OCI-LY1 (cell line): ENCODE measurements at regions not wholly inside any gene's neighbourhood (a gene's known extent, or its start where the extent isn't known, plus 50 kb on each side); places are given as distances from the start of the nearest gene placed in this dataset.

Experiments
- EZH2 ChIP-seq: fragments of 200-600 bp; sonication (generic), shearing (Covaris generic); IDR thresholded peaks from 2 replicates; pipeline ENCODE4 v1.8.0; 2017; ENCODE audit warnings: borderline replicate concordance, mixed run types, mild to moderate bottlenecking, antibody characterized with exemption, low read length, moderate library complexity, mixed read lengths
- TF ChIP-seq, protein P1 (sequence below): fragments of 200-600 bp; sonication (generic), shearing (Covaris generic); IDR thresholded peaks from 2 replicates; pipeline ENCODE4 v1.5.1; 2017; ENCODE audit warnings: mild to moderate bottlenecking, antibody characterized with exemption, low read length, moderate library complexity, mixed read lengths

DNA sequence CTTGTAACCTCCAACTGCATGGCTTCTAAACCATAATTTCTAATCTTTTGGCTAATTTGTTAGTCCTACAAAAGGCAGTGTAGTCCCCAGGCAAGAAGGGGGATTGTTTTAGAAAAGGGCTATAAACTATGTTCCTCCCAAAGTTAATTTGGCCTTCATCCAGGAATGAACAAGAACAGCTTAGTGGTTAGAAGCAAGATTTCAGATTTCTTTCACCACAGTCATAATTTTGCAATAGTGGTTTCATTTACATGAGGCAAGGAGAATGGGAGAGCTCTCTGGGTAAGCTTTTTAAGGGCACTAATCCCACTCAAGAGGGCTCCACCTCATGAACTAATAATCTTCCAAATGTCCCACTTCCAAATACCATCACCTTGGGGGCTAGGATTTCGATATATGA, 1353.9 kb downstream of the NCAM2 start:
- TF ChIP-seq, protein P1, sequence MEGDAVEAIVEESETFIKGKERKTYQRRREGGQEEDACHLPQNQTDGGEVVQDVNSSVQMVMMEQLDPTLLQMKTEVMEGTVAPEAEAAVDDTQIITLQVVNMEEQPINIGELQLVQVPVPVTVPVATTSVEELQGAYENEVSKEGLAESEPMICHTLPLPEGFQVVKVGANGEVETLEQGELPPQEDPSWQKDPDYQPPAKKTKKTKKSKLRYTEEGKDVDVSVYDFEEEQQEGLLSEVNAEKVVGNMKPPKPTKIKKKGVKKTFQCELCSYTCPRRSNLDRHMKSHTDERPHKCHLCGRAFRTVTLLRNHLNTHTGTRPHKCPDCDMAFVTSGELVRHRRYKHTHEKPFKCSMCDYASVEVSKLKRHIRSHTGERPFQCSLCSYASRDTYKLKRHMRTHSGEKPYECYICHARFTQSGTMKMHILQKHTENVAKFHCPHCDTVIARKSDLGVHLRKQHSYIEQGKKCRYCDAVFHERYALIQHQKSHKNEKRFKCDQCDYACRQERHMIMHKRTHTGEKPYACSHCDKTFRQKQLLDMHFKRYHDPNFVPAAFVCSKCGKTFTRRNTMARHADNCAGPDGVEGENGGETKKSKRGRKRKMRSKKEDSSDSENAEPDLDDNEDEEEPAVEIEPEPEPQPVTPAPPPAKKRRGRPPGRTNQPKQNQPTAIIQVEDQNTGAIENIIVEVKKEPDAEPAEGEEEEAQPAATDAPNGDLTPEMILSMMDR = no peak
- no peak for TF ChIP-seq EZH2
